GF-D8 (cell line): ENCODE measurements at regions not wholly inside any gene's neighbourhood (a gene's known extent, or its start where the extent isn't known, plus 50 kb on each side); places are given as distances from the start of the nearest gene placed in this dataset.

Experiments
- DNase-seq: peaks from one replicate; lab custom pipeline; 2025; lab: John Stamatoyannopoulos, UW

- DNase-seq: no peak
Measured at GRCh38 chr11:112752563-112752962, 208.7 kb upstream of the NCAM1 start.

- DNase-seq: no peak
Measured at GRCh38 chr11:112753706-112754105, 207.5 kb upstream of the NCAM1 start.

- DNase-seq: no peak
Measured at GRCh38 chr11:112759418-112759817, 201.8 kb upstream of the NCAM1 start.

GRCh38 chr11:112760396-112761059, 200.7 kb upstream of the NCAM1 start:
- no peak for DNase-seq

- DNase-seq: no peak
Measured at GRCh38 chr11:112761911-112762706, 199.1 kb upstream of the NCAM1 start.

- DNase-seq: no peak
Measured at GRCh38 chr11:112762707-112763090, 198.5 kb upstream of the NCAM1 start.

GRCh38 chr11:112765337-112765736, 195.9 kb upstream of the NCAM1 start:
- DNase-seq: no peak

GRCh38 chr11:112769170-112769569, 192.1 kb upstream of the NCAM1 start:
- no peak for DNase-seq

- DNase-seq: no peak
Measured at GRCh38 chr11:112769584-112769983, 191.6 kb upstream of the NCAM1 start.

GRCh38 chr11:112770033-112770432, 191.2 kb upstream of the NCAM1 start:
- DNase-seq: no peak

GRCh38 chr11:112770487-112770886, 190.7 kb upstream of the NCAM1 start:
- no peak for DNase-seq

- DNase-seq: no peak
Measured at GRCh38 chr11:112771851-112772250, 189.4 kb upstream of the NCAM1 start.

GRCh38 chr11:112773264-112773663, 188.0 kb upstream of the NCAM1 start:
- no peak for DNase-seq

- DNase-seq: no peak
Measured at GRCh38 chr11:112776834-112777233, 184.4 kb upstream of the NCAM1 start.

- DNase-seq: no peak
Measured at GRCh38 chr11:112777283-112777751, 183.9 kb upstream of the NCAM1 start.

- no peak for DNase-seq
Measured at GRCh38 chr11:112778091-112778876, 182.9 kb upstream of the NCAM1 start.

- DNase-seq: no peak
Measured at GRCh38 chr11:112778877-112779266, 182.3 kb upstream of the NCAM1 start.

GRCh38 chr11:112780351-112781087, 180.7 kb upstream of the NCAM1 start:
- DNase-seq: no peak

GRCh38 chr11:112783945-112784322, 177.3 kb upstream of the NCAM1 start:
- DNase-seq: no peak

GRCh38 chr11:112784323-112785073, 176.7 kb upstream of the NCAM1 start:
- no peak for DNase-seq

GRCh38 chr11:112785149-112785548, 176.1 kb upstream of the NCAM1 start:
- no peak for DNase-seq
